Body of pancreas (tissue), 4 donors: ENCODE measurements at regions not wholly inside any gene's neighbourhood (a gene's known extent, or its start where the extent isn't known, plus 50 kb on each side); places are given as distances from the start of the nearest gene placed in this dataset.

Experiments
- ATAC-seq: fragments of 150-250 bp; one replicate; pipeline ENCODE4 v1.9.1; 2016
- DNase-seq, 4 donors: peaks; one replicate each; pipeline ENCODE4 v3.0.0-alpha.2; 2019
- H3K27ac ChIP-seq, 4 donors: fragments of 200-600 bp; sonication (generic); 1 replicate in 3 of 4; 2 replicates in 1 of 4; pipeline versions ENCODE4 v1.5.1 to v1.6.1; 2016 to 2019; ENCODE audit warnings: mild to moderate bottlenecking in 1 of 4, mixed read lengths in 1 of 4, moderate library complexity in 1 of 4
- H3K27me3 ChIP-seq, 2 donors: fragments of 200-600 bp; sonication (generic); one replicate each; pipeline ENCODE4 v1.6.0; 2016; ENCODE audit warnings: mild to moderate bottlenecking in 1 of 2
- H3K36me3 ChIP-seq, 2 donors: fragments of 200-600 bp; sonication (generic); replicated peaks in 1 of 2; 2 replicates each; pipeline ENCODE4 v1.5.1; 2016; ENCODE audit warnings: low read depth in 2 of 2; ENCODE audit not compliant: insufficient read depth in 1 of 2
- H3K4me1 ChIP-seq: fragments of 200-600 bp; sonication (generic); one replicate; pipeline ENCODE4 v1.6.0; 2016
- H3K4me3 ChIP-seq, 2 donors: fragments of 200-600 bp; sonication (generic); 1 replicate in 1 of 2; 2 replicates in 1 of 2; pipeline ENCODE4 v1.5.1; 2016 to 2019
- H3K9me3 ChIP-seq, 3 donors: fragments of 200-600 bp; sonication (generic); 1 replicate in 2 of 3; 2 replicates in 1 of 3; pipeline ENCODE4 v1.5.1; 2016
- CTCF ChIP-seq, 7 experiments: fragments of 450-650 bp in 4 of 7; fragments of 200-600 bp in 3 of 7; sonication (generic) in 3 of 7; IDR thresholded peaks; one replicate each; pipeline ENCODE4 v1.5.1; 2016 to 2019; ENCODE audit warnings: antibody characterized with exemption in 7 of 7
- POLR2A ChIP-seq, 3 donors: fragments of 450-650 bp; IDR thresholded peaks; one replicate each; pipeline ENCODE4 v1.6.1; 2016; ENCODE audit warnings: antibody characterized with exemption in 3 of 3, mild to moderate bottlenecking in 2 of 3
- WGBS, 2 donors: methylation state at CpG; one replicate each; pipeline ENCODE4 v1.1.5; 2017; 5-methylcytosine and 5-hydroxymethylcytosine counted together
- intact Hi-C: fragments of 100-400 bp; cut with DNase I; formaldehyde crosslinking; loops from one replicate; pipeline ENCODE4 v1.15.1; 2023

- peaks cover 10% of the 10 kb centered on the region for H3K4me1 ChIP-seq
- no peak overlapping the region for H3K4me3 ChIP-seq
- intact Hi-C loops: no loop called here
- ATAC-seq (no peak), DNase-seq (no peak)
- H3K27ac ChIP-seq: no peak overlapping the region
- H3K9me3 ChIP-seq: no peaks in the 10 kb centered on the region
- H3K36me3 ChIP-seq: no peaks in the 10 kb centered on the region
- WGBS, 2 donors: 51 to 65% methylated on average over 3 of the region's 3 CpGs
- H3K27me3 ChIP-seq: no peaks in the 10 kb centered on the region
- TF ChIP-seq POLR2A (IDR thresholded peaks at IDR 0.05): no peak
- TF ChIP-seq CTCF (IDR thresholded peaks at IDR 0.05): no peak
Observed at GRCh38 chr18:10231220-10231619, 223.2 kb upstream of the APCDD1 start.

- Histone ChIP-seq H3K4me1 (peaks cover 10% of the 10 kb centered on the region), H3K36me3 (no peaks in the 10 kb centered on the region), H3K27ac (no peak overlapping the region), H3K9me3 (no peaks in the 10 kb centered on the region), H3K27me3 (no peaks in the 10 kb centered on the region), H3K4me3 (no peak overlapping the region)
- DNase-seq: no peak
- TF ChIP-seq POLR2A (IDR thresholded peaks at IDR 0.05) (no peak), CTCF (IDR thresholded peaks at IDR 0.05) (no peak)
- no peak for ATAC-seq
- intact Hi-C loops: no loop called here
- 79 to 83% methylated on average over 2 of the region's 2 CpGs for WGBS, 2 donors
Observed at GRCh38 chr18:10232062-10232461, 222.4 kb upstream of the APCDD1 start.

GRCh38 chr18:10233082-10233875 lies 221.2 kb upstream of the APCDD1 start:
- no peaks in the 10 kb centered on the region for H3K36me3 ChIP-seq
- H3K9me3 ChIP-seq: no peaks in the 10 kb centered on the region
- 78 to 84% methylated on average over 10 of the region's 10 CpGs for WGBS, 2 donors
- DNase-seq (no peak), ATAC-seq (no peak)
- no peak overlapping the region for H3K27ac ChIP-seq
- no peak overlapping the region for H3K4me3 ChIP-seq
- H3K4me1 ChIP-seq: peaks cover 10% of the 10 kb centered on the region
- intact Hi-C loops: no loop called here
- TF ChIP-seq POLR2A (IDR thresholded peaks at IDR 0.05) (no peak), CTCF (IDR thresholded peaks at IDR 0.05) (no peak)
- no peaks in the 10 kb centered on the region for H3K27me3 ChIP-seq

- Histone ChIP-seq H3K27ac (no peak overlapping the region), H3K27me3 (no peaks in the 10 kb centered on the region), H3K9me3 (no peaks in the 10 kb centered on the region), H3K4me3 (no peak overlapping the region), H3K36me3 (no peaks in the 10 kb centered on the region), H3K4me1 (peaks cover 16% of the 10 kb centered on the region)
- DNase-seq: no peak
- TF ChIP-seq POLR2A (IDR thresholded peaks at IDR 0.05) (no peak), CTCF (IDR thresholded peaks at IDR 0.05) (no peak)
- ATAC-seq: no peak
- intact Hi-C loops: no loop called here
- 84 to 85% methylated on average over 4 to 5 of the region's 5 CpGs for WGBS, 2 donors
Observed at GRCh38 chr18:10234281-10234680, 220.2 kb upstream of the APCDD1 start.
